Trophoblast cell (in vitro differentiated cells and primary cell): ENCODE measurements at regions not wholly inside any gene's neighbourhood (a gene's known extent, or its start where the extent isn't known, plus 50 kb on each side); places are given as distances from the start of the nearest gene placed in this dataset.
"Not testable (repeated sequence)": the region's sequence is repeated elsewhere in the genome, so short reads cannot be mapped to it uniquely, and the experiment has no call there.

Source experiments
- DNase-seq, 2 donors: peaks; one replicate each; pipeline ENCODE4 v3.0.0-alpha.2; 2016
- H2AFZ ChIP-seq: 2 replicates; pipeline ENCODE4 v1.6.1; 2013; ENCODE audit warnings: low read length, moderate library complexity, mild to moderate bottlenecking; ENCODE audit not compliant: insufficient read depth, poor library complexity
- H2AK5ac ChIP-seq: 2 replicates; pipeline ENCODE4 v1.6.1; 2013; ENCODE audit warnings: mild to moderate bottlenecking, low read length
- H2BK120ac ChIP-seq: 2 replicates; pipeline ENCODE4 v1.6.1; 2013; ENCODE audit warnings: low read length, mild to moderate bottlenecking, moderate library complexity; ENCODE audit not compliant: insufficient read depth, poor library complexity
- H2BK12ac ChIP-seq: 2 replicates; pipeline ENCODE4 v1.6.1; 2013; ENCODE audit warnings: mild to moderate bottlenecking, low read length, moderate library complexity
- H2BK5ac ChIP-seq: 2 replicates; pipeline ENCODE4 v1.6.1; 2013; ENCODE audit warnings: low read length, low read depth, moderate library complexity, mild to moderate bottlenecking; ENCODE audit not compliant: poor library complexity
- H3K14ac ChIP-seq: 2 replicates; pipeline ENCODE4 v1.6.1; 2013; ENCODE audit warnings: mild to moderate bottlenecking, low read length
- H3K18ac ChIP-seq: 2 replicates; pipeline ENCODE4 v1.6.1; 2013; ENCODE audit warnings: mild to moderate bottlenecking, low read length
- H3K23ac ChIP-seq: 2 replicates; pipeline ENCODE4 v1.6.1; 2013; ENCODE audit warnings: low read length
- H3K27ac ChIP-seq: 2 replicates; pipeline ENCODE4 v1.5.1; 2013; ENCODE audit warnings: low read depth, mild to moderate bottlenecking, inconsistent platforms, low read length, moderate library complexity
- H3K27me3 ChIP-seq: 2 replicates; pipeline ENCODE4 v1.6.1; 2013; ENCODE audit warnings: inconsistent platforms, mild to moderate bottlenecking, low read length, moderate library complexity; ENCODE audit not compliant: insufficient read depth
- H3K36me3 ChIP-seq, 2 experiments: 1 replicate in 1 of 2; 2 replicates in 1 of 2; pipeline ENCODE4 v1.6.1; 2013; ENCODE audit warnings: low read length in 2 of 2, mild to moderate bottlenecking in 2 of 2, moderate library complexity in 1 of 2; ENCODE audit not compliant: insufficient read depth in 2 of 2, control insufficient read depth in 1 of 2
- H3K4ac ChIP-seq: 2 replicates; pipeline ENCODE4 v1.6.1; 2013; ENCODE audit warnings: low read depth, mild to moderate bottlenecking, low read length, moderate library complexity
- H3K4me1 ChIP-seq, 2 experiments: 1 replicate in 1 of 2; 2 replicates in 1 of 2; pipeline ENCODE4 v1.6.1; 2013; ENCODE audit warnings: low read length in 2 of 2, mild to moderate bottlenecking in 2 of 2, moderate library complexity in 1 of 2; ENCODE audit not compliant: insufficient read depth in 2 of 2, control insufficient read depth in 1 of 2
- H3K4me2 ChIP-seq: 2 replicates; pipeline ENCODE4 v1.6.1; 2013; ENCODE audit warnings: inconsistent platforms, mild to moderate bottlenecking, low read length, moderate library complexity
- H3K4me3 ChIP-seq: 2 replicates; pipeline ENCODE4 v1.5.1; 2013; ENCODE audit warnings: mild to moderate bottlenecking, low read depth, low read length, inconsistent platforms
- H3K79me1 ChIP-seq: one replicate; pipeline ENCODE4 v1.6.1; 2013; ENCODE audit warnings: low read length
- H3K79me2 ChIP-seq: 2 replicates; pipeline ENCODE4 v1.6.1; 2013; ENCODE audit warnings: low read length, mild to moderate bottlenecking; ENCODE audit not compliant: control insufficient read depth, insufficient read depth, poor library complexity
- H3K9ac ChIP-seq: 2 replicates; pipeline ENCODE4 v1.6.1; 2013; ENCODE audit warnings: mild to moderate bottlenecking, low read length
- H3K9me3 ChIP-seq: 2 replicates; pipeline ENCODE4 v1.6.1; 2013; ENCODE audit warnings: low read depth, mild to moderate bottlenecking, control low read depth, inconsistent platforms, low read length; ENCODE audit not compliant: insufficient read depth
- H4K12ac ChIP-seq: 2 replicates; pipeline ENCODE4 v1.6.1; 2013; ENCODE audit warnings: low read depth, mild to moderate bottlenecking, low read length, moderate library complexity
- H4K8ac ChIP-seq: 2 replicates; pipeline ENCODE4 v1.6.1; 2013; ENCODE audit warnings: low read depth, mild to moderate bottlenecking, low read length, moderate library complexity
- H4K91ac ChIP-seq: one replicate; pipeline ENCODE4 v1.6.1; 2013; ENCODE audit warnings: low read depth, mild to moderate bottlenecking, low read length, moderate library complexity
- WGBS: extraction: QIAGEN DNeasy Blood & Tissue Kit; methylation state at CpG from one replicate; pipeline ENCODE4 v1.1.7; 2013; ENCODE audit warnings: missing lambda C conversion rate; ENCODE audit not compliant: insufficient read length, insufficient coverage; ENCODE audit errors: extremely low coverage; 5-methylcytosine and 5-hydroxymethylcytosine counted together

DNA sequence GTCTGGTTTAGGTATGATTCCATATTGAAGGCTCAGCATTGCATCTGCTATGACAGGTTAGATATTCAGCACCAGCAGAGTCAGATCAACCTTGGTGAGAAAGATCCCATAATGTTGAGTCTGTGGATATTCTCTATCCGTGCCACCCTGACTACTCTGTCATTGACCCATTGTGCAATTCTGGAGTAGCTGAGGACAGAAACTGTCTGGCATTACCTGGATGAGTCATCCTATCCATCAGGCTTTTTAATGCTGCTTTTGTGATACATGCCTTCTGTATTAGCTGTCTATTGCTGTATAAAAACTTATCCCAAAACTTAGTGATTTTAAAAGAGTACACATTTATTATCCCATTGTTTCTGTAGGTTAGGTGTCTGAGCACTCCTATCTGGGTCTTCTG is 189.1 kb upstream of the FAT3 start:
- no peak overlapping the region for H3K4ac ChIP-seq
- H3K27ac ChIP-seq, result no peak overlapping the region
- no peak overlapping the region for H3K18ac ChIP-seq
- no peak overlapping the region for H2BK12ac ChIP-seq
- H4K91ac ChIP-seq, result no peak overlapping the region
- no peak overlapping the region for H4K8ac ChIP-seq
- H3K23ac ChIP-seq, result no peak overlapping the region
- no peaks in the 10 kb centered on the region for H3K79me1 ChIP-seq
- no peak overlapping the region for H3K9ac ChIP-seq
- no peaks in the 10 kb centered on the region for H3K27me3 ChIP-seq
- no peak overlapping the region for H2AFZ ChIP-seq
- H2BK5ac ChIP-seq, result no peak overlapping the region
- H3K14ac ChIP-seq, result no peak overlapping the region
- no peak overlapping the region for H2AK5ac ChIP-seq
- H3K4me1 ChIP-seq, result no peaks in the 10 kb centered on the region
- no peak overlapping the region for H3K4me3 ChIP-seq
- no peaks in the 10 kb centered on the region for H3K79me2 ChIP-seq
- H2BK120ac ChIP-seq, result no peak overlapping the region
- peak; percentile 2 to 22 for DNase-seq
- no peak overlapping the region for H4K12ac ChIP-seq
- no peak overlapping the region for H3K4me2 ChIP-seq
- H3K36me3 ChIP-seq, result no peaks in the 10 kb centered on the region
- no peaks in the 10 kb centered on the region for H3K9me3 ChIP-seq
- WGBS, result no CpG with 5 or more reads among the region's 1 CpG

DNA sequence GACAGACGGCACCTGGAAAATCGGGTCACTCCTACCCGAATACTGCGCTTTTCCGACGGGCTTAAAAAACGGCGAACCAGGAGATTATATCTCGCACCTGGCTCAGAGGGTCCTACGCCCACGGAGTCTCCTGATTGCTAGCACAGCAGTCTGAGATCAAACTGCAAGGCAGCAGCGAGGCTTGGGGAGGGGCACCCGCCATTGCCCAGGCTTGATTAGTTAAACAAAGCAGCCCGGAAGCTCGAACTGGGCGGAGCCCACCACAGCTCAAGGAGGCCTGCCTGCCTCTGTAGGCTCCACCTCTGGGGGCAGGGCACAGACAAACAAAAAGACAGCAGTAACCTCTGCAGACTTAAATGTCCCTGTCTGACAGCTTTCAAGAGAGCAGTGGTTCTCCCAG is 197.5 kb upstream of the FAT3 start:
- WGBS, result no CpG with 5 or more reads among the region's 16 CpGs

DNA sequence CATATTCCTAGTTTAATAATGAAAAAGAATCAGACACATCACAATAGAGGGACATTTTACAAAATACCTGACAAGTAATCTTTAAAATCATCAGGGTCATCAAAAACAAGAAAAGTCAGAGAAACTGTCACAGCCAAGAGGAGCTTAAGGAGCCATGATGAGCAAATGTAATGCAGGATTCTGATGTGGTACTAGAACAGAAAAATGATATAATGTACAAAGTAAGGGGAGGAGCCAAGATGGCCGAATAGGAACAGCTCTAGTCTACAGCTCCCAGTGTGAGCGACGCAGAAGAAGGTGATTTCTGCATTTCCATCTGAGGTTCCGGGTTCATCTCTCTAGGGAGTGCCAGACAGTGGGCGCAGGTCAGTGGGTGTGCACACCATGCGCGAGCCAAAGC is 198.0 kb upstream of the FAT3 start:
- Histone ChIP-seq H3K27me3 (no peaks in the 10 kb centered on the region), H3K36me3 (no peaks in the 10 kb centered on the region), H2AFZ (no peak overlapping the region), H3K18ac (no peak overlapping the region), H4K91ac (no peak overlapping the region), H3K9me3 (no peaks in the 10 kb centered on the region), H3K9ac (no peak overlapping the region), H3K27ac (no peak overlapping the region), H4K8ac (no peak overlapping the region), H2AK5ac (no peak overlapping the region), H2BK5ac (no peak overlapping the region), H3K23ac (no peak overlapping the region), H3K14ac (no peak overlapping the region), H3K4me2 (no peak overlapping the region), H3K4me1 (no peaks in the 10 kb centered on the region), H4K12ac (no peak overlapping the region), H3K4ac (no peak overlapping the region), H3K79me1 (no peaks in the 10 kb centered on the region), H3K4me3 (no peak overlapping the region), H2BK120ac (no peak overlapping the region), H3K79me2 (no peaks in the 10 kb centered on the region), H2BK12ac (no peak overlapping the region)
- no peak for DNase-seq
- WGBS, result no CpG with 5 or more reads among the region's 7 CpGs

More for the DNA sequence above, 197.5 kb upstream of the FAT3 start:
- H3K23ac ChIP-seq, H3K36me3 ChIP-seq, H3K4me3 ChIP-seq, H4K91ac ChIP-seq, H2BK12ac ChIP-seq, H3K27me3 ChIP-seq, H3K14ac ChIP-seq, H3K27ac ChIP-seq, H2BK120ac ChIP-seq, H3K9ac ChIP-seq, H3K4ac ChIP-seq, DNase-seq, H4K8ac ChIP-seq, H3K79me1 ChIP-seq, H3K4me2 ChIP-seq, H2AK5ac ChIP-seq, H4K12ac ChIP-seq, H3K18ac ChIP-seq, H2AFZ ChIP-seq, H3K4me1 ChIP-seq, H3K9me3 ChIP-seq, H3K79me2 ChIP-seq, H2BK5ac ChIP-seq: not testable (repeated sequence)

DNA sequence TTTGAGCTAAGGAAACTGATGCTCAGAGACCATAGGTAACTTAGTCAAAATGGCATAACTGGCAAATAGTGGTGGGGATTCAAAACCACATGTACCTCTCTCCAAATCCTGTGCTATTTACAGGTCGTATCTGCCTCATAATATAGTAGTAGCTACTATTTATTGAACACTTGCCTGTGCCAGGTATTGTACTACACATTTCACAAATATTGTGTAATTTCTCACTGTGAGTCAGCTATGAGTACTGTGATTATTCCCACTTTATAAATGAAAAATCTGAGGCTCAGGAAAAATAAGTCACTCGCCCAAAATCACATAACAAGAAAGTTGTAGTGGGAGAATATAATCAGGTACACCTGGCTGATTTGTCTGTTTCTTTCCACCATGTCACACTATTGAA is 199.8 kb upstream of the FAT3 start:
- Histone ChIP-seq H3K14ac (no peak overlapping the region), H2BK120ac (no peak overlapping the region), H3K27ac (no peak overlapping the region), H2AK5ac (no peak overlapping the region), H2BK12ac (no peak overlapping the region), H3K36me3 (no peaks in the 10 kb centered on the region), H4K8ac (no peak overlapping the region), H4K91ac (no peak overlapping the region), H3K4ac (no peak overlapping the region), H4K12ac (no peak overlapping the region), H3K27me3 (no peaks in the 10 kb centered on the region), H3K18ac (no peak overlapping the region), H3K9ac (no peak overlapping the region), H3K23ac (no peak overlapping the region), H3K79me1 (no peaks in the 10 kb centered on the region), H3K4me2 (no peak overlapping the region), H3K79me2 (no peaks in the 10 kb centered on the region), H3K4me3 (no peak overlapping the region), H3K9me3 (no peaks in the 10 kb centered on the region), H3K4me1 (no peaks in the 10 kb centered on the region), H2AFZ (no peak overlapping the region), H2BK5ac (no peak overlapping the region)
- no peak for DNase-seq
- no CpG with 5 or more reads among the region's 2 CpGs for WGBS
